SK-MEL-5 (cell line): ENCODE measurements at regions not wholly inside any gene's neighbourhood (a gene's known extent, or its start where the extent isn't known, plus 50 kb on each side); places are given as distances from the start of the nearest gene placed in this dataset.

ENCODE experiments used
- DNase-seq: peaks from one replicate; pipeline ENCODE4 v3.0.0-alpha.2; 2016; ENCODE audit warnings: low read depth, low spot score
- in situ Hi-C: cut with HindIII; loops from 2 replicates; pipeline ENCODE4 v1.10.0; 2016; ENCODE audit warnings: low sequenced_read_pairs, high pct_unique_total_duplicates, low pct_unique_long_range_greater_than_20kb

DNA sequence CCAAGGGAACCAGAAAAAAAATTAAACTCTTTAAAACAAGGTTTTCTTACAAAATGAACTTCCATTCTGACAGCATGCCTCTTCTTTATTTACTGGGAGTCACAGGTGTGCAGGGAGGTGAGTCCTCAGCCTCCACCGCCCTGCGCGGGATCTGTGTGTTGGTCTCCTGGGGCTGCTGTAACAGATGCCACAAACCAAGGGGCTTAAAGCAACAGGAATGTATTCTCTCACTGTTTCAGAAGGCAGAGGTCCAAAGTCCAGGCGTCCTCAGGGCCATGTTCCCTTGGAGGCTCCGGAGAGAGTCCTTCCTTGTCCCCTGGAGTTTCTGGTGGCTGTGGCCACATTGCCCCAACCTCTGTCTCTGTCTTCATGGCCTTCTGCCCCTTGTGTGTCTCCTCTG, 123.6 kb upstream of the C1orf174 start:
- in situ Hi-C loops: no loop called here
- DNase-seq: no peak

DNA sequence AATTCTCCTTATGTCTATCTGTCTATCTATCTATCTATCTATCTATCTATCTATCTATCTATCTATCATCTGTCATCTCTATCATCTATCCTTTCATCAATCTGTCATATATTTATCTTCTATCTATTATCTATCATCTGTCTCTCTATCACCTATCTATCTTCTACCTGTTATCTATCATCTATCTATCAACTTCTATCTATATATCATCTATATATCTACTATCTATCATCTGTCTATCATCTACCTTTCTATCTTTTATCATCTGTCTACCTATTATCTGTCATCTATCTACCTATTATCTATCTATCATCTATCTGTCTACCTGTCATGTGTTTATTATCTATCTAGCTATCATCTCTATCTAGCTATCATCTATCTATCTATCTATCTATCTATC, 124.7 kb upstream of the C1orf174 start:
- in situ Hi-C loops: no loop called here
- DNase-seq: no peak

DNA sequence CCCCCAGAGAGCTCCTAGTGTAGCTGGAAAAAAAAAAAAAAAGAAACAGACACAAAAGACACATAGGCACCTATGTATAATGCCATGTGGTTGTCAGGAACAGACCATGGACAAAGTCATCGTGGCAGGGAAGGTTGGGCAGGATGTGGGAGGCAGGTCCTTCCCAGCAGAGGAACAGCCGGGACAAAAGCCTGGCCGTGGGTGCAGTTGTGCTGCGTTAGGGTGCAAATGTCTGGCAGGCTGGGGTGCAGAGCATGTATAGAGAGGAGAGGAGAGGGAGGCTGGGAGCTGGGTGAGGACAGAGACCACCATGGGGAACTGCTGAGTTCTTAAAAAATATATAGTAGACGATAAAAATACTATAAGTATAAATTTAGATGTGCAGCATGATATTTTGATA, 125.7 kb upstream of the C1orf174 start:
- no peak for DNase-seq
- in situ Hi-C loops: no loop called here

DNA sequence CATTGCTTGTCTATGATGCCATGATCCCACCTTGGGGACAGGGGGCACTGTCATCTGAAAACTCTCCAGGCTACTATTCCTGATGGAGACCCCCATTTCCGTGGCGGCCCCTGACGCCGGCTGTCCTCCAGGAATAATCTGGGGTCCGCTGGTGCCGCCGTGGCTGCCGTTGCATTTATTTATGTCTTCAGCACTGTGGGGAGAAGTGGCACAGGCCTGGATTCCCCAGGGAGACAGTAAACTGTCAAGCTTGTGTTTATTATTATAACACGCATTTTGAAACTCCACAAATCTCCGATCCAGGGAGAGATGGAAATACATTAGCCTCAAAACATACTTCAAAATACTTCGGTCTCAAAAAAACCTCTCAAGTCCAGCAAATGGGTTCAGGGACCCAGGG, 126.9 kb upstream of the C1orf174 start:
- in situ Hi-C loops: no loop called here
- DNase-seq: no peak

DNA sequence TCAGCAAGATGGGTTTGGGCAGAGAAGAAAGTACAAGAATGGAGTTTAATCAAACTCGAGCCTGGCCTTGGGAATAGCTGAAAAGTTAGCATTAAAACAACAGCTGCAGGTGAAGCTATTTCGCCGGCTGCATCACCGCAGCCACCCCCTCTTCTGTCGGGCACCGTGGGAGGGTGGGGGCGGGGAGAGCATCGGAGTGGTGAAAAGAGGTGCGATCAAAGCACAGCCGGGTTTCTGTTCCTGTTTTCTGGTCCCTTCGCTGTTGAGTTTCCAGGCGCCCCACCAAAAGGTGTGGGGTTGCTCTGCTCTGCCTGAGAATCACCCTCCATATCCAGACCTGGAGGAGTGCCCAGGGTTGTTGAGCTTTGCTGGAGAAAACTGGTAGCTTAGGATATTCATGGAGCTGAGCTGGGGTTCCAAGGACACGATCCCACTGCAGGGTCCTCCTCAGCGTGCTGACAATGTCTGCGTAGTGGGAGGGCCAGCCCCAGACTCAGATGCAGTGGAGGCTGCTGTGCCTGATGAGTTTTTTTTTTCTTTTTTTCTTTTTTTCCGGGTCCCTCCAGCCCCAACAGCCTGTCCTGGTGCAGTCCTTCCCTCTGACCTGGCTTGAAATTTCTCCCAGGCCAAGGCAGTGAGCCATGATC, 127.5 kb upstream of the C1orf174 start:
- no peak for DNase-seq
- in situ Hi-C loops: no loop called here

DNA sequence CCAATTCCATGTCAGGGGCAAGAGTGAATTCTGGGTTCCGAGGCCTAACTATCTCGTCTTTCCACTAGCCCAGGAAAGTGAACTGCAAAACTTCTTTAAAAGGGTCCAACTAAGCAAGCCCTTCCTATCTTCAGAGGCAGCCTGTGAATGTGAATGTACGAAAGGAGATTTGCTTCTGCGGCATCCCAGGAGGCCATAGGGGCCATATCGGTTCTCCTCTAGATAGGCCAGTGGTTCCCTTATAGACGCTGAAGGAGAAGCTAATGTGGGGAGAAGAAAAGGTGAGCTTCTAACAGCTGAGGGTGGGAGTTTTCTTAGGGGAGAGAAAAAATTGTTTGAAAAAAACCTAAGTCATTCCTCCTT, 128.0 kb upstream of the C1orf174 start:
- in situ Hi-C loops: no loop called here
- no peak for DNase-seq

DNA sequence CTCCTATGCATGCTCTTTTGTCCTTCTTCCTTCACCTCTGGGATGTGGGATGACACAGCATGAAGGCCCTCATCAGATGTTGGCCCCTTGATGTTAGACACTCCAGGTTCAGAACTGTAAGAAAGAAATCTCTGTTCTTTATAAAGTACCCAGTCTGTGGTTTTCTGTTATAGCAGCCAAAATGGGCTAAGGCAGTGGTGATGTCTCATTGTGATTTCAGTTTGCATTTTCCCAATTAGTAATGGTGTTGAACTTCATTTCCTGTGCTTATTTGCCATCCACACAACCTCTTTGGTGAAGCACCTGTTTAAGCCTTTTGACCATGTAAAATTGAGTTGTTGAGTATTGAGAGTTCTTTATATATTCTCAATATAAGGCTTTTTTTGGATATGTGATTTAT, 129.3 kb upstream of the C1orf174 start:
- no peak for DNase-seq
- in situ Hi-C loops: no loop called here

DNA sequence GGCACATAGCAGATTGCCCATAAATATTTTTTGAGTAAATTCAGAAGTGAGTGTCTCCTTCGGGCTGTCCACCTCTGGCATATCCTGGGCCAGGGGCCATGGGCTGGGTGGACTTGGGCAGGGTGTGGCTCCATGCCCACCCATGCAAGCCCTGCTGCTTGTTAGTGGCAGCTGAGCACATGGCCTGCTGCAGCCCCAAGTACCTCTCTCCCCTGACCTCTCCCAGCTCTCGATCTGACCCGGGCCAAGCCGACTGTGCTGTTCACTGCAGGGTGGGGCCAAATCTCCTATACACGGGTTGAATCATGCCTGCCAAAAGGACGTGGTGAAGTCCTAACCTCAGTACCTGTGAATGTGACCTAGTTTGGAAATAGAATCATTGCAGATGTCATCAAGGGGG, 132.5 kb upstream of the C1orf174 start:
- in situ Hi-C loops: no loop called here
- DNase-seq: no peak

DNA sequence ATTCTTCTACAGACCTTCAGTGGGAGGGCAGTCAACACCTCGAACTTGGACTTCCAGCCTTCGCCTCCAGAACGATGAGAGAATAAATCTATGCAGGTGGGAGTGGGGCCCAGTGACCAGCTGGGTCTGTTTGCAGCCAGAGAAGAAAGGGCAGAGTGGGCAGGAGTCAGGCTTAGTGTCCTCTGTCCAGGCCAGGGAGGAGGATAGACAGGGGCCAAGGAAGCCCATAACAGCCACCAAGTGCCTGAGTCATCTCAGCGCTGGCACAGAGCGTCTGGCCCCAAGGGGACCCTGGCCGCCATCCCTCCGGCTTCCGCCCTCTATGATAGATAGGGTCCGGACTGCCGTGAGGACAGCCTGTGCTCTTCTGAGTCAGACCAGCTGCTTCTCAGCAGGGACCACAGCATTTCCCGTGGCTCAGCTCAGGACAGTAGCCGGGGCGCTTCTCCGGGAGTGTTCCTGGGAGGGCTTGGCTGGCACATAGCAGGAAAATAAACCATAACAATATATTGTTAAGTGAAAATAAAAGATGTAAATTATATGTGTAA, 133.1 kb upstream of the C1orf174 start:
- DNase-seq: no peak
- in situ Hi-C loops: no loop called here

DNA sequence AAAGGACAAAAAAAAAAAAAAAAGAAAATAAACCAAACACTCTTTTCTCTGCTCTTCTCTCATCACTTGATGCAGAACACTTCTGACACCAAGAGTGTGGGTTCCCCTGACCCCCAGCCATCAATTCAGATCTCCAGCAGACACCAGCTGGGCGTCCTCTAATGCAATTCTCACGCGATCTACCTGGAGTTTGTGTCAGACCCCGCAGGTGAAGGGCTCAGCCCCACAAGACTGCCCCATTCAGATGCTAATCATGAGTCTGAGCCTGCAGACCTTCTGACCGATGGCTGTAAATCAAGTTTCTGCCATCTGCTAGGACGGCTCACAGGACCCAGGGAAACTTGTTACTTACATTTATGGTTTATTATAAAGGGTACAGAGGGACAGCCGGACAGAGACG, 133.6 kb upstream of the C1orf174 start:
- in situ Hi-C loops: no loop called here

DNA sequence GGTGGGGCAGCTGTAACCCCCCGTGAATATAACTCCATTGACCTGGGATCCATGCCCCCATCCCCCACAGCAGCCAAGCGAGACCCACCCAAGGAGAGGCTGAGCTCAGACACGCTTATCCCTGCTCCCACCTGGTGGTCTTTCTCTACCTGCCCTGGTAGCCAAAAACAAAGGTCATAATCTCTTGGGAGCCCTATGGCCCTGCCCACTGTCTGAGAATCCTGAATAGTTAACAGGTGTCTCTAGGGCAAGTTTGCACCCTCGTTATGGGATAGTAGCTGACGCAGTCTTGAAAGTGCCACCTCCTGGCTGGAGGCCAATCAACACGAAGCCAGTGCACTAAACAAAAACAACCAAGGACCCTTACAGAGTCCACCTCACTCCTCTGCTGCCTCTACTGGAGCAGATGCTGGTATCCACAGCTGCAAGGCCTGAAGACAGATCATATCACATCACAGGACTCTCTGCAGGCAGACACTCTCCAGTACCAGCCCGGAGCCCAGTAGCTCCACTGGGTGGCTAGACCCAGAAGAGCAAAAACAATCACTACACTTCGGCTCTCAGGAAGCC, 134.3 kb upstream of the C1orf174 start:
- DNase-seq: no peak
- in situ Hi-C loops: no loop called here

More for the DNA sequence above, 133.6 kb upstream of the C1orf174 start:
- no peak for DNase-seq

DNA sequence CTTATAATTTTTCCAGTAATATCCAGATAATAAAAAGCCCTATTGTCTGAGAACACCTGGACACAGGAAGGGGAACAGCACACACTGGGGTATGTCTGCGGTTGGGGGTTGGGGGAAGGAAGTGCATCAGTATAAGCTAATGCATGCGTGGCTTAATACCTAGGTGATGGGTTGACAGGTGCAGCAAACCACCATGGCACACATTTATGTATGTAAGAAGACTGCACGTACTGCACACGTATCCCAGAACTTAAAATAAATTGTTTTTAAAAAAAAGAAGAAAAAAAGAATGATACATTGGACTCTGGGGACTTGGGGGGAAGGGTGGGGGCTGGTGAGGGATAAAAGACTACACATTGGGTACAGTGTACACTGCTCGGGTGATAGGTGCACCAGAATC, 144.9 kb upstream of the C1orf174 start:
- in situ Hi-C loops: no loop called here
- DNase-seq: no peak

DNA sequence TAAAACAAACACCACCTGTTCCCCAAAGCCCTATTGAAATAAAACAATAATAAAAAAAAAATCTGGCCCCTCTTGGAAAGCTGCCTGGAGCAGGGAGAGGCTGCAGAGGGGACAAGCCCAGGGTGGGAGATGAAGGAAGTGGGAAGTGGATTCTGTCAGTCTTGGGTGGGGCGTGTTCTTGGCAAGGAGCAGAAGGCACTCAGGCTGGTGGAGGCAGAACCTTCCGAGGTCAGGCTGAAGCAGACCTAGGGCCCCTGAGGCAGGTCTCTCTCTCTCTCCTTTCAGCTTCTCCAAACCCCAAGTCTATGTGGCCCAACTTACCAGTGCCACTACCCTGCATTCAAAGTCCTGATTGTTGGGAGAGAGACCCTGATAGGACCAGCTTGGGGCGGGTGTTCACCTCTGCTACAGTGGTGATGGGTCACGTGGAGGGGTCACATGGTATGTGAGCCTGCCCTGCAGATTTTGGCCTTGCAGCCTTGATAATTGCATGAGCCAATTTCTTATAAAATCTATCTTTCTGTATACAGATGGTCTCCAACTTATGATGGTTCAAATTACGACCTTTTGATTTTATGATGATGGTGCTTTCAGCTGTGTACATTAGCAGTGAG, 145.4 kb upstream of the C1orf174 start:
- no peak for DNase-seq
- in situ Hi-C loops: no loop called here

DNA sequence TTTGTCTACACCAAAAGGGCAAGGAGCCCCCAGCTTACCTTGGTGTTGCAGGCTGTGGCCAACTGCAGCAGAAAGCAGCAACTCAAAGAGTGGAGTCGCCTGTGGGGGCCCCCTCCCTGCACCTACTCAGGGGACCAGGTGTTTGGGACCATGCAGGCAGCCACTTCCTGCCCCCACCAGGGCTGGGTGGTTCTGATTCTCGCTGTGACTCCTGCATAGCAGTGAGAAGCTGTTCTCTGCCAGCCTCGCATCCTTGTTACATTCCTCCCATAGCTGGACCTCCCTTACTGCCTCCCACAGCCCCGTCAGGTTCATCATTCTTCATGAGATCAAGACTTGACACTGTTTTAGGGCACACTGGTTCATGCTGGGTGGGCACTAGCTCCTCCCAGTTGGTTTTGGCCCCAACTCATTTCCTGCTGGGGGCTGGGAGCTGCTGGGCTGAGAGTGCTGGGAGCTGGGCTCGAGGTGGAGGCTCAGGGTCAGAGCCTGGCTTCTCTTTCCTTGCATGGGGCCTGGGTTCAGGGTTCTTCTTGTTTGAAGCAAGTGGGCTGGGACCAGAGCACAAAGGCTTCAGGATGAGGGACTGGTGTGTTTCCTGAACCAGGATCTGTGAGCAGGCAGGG, 146.9 kb upstream of the C1orf174 start:
- in situ Hi-C loops: no loop called here
- no peak for DNase-seq

DNA sequence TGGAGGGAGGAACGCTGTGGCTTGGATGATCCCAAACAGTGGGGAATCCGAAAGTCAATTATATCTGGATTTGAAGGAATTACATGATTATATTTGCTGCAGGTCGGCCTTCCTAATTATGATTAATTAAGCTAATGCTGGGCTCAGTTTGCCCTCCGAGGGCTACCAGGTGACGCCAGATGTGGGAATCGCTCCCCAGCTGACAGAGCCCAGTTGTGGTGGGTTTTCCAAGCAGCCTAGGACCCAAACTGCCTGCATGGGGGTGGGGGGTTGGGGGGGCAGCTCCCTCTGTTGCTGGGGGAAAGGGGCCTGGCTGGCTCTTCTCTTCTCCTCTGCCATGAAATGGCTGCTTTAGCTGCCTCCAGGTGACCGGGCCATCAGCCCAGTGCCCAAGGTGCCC, 147.6 kb upstream of the C1orf174 start:
- DNase-seq: no peak
- in situ Hi-C loops: no loop called here

DNA sequence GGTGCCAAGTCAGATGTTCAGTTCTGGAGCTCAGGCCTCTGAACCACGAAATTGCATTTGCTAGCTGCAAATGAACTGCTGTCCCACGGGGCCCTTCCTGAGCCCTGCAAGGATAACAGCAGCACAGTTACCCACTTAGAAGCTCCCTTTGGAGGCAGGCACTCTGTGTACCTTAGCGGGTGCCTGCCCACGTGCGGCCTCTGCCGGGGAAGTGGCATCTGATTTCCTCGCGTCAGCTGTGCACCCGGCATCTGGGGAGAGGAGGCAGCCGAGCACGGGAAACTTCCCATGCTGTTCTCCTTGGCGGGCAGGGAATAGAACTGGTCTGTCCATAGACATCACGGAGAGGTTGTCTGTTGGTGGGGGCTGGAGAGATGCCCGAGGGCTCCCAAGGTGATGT, 148.0 kb upstream of the C1orf174 start:
- no peak for DNase-seq
- in situ Hi-C loops: no loop called here

DNA sequence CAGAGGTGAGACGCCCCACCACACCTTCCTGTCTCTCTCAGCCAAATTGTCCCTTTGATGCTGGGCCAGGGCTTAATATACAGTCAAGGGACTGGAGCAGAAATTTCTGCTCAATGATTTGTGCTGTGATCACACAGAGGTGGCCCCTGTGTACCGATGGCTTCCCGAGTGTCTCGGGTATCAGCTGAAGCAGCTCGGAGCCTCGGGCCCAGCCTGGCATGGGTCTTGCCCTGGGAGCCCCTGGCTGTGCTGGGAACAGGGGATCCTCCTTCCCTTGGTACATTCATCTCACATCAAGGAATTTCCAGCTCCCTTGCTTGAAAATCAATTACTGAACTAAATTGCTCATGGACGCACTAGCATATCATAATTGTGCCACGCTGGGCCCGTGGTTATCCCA, 148.8 kb upstream of the C1orf174 start:
- in situ Hi-C loops: no loop called here
- no peak for DNase-seq

DNA sequence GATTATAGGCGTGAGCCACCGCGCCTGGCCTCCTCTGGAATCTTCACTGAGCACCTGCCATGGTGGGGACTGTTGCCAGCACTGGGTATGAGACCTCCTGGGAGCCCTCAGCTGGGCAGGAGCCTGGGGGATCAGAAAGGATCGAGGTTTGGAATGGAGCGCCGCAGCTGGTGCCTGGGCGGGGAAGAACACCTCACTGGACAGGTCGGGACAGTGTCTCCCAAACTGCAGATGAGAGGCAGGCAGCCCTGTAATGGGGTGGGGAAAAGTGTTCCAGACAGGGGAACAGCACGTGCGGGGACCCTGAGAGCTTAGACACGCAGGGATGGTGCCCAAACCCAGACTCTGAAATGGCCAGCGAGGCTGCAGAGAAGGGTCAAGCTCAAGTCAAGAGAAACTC, 150.9 kb upstream of the C1orf174 start:
- DNase-seq: no peak
- in situ Hi-C loops: no loop called here

DNA sequence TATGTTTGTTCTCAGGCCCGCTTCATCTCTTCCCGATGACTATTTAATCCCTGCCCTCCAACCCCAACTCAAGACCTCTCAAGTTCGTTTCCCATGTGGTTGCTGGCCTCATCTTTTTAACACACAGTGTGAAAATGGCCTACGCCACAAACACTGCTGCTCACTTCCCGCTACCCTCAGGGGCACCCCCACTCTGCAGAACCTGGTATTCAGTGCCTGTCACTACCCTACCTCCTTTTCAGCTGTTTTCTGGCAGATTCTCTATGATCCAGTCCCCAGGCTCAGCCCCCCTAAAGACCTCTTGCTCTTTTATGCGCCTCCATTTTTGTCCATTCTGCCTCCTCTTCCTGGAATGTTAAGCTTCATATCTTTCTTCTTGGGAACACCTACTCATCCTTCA, 152.6 kb upstream of the C1orf174 start:
- no peak for DNase-seq
- in situ Hi-C loops: no loop called here
